NCI-H2227 treated with DMSO at 0.1 percent for 48 hours (cell line): ENCODE measurements at regions not wholly inside any gene's neighbourhood (a gene's known extent, or its start where the extent isn't known, plus 50 kb on each side); places are given as distances from the start of the nearest gene placed in this dataset.

Source experiments
- DNase-seq: peaks from one replicate; lab custom pipeline; 2025; lab: John Stamatoyannopoulos, UW

- DNase-seq: no peak
Measured at GRCh38 chr20:48571949-48572847, 255.6 kb downstream of the PREX1 start.

- no peak for DNase-seq
Measured at GRCh38 chr20:48569679-48570078, 258.1 kb downstream of the PREX1 start.

GRCh38 chr20:48568520-48568919 lies 259.3 kb downstream of the PREX1 start:
- no peak for DNase-seq

GRCh38 chr20:48567145-48567544 lies 260.7 kb downstream of the PREX1 start:
- no peak for DNase-seq

GRCh38 chr20:48564982-48565539 lies 262.7 kb downstream of the PREX1 start:
- no peak for DNase-seq

- no peak for DNase-seq
Measured at GRCh38 chr20:48563191-48563870, 264.5 kb downstream of the PREX1 start.

- DNase-seq: no peak
Measured at GRCh38 chr20:48562586-48563116, 265.1 kb downstream of the PREX1 start.

GRCh38 chr20:48558906-48559305 lies 268.9 kb downstream of the PREX1 start:
- DNase-seq: no peak

GRCh38 chr20:48557380-48557779 lies 270.4 kb downstream of the PREX1 start:
- DNase-seq: no peak

- no peak for DNase-seq
Measured at GRCh38 chr20:48556956-48557355, 270.8 kb downstream of the PREX1 start.

- DNase-seq: no peak
Measured at GRCh38 chr20:48552550-48552949, 275.2 kb downstream of the PREX1 start.

GRCh38 chr20:48550814-48551213 lies 277.0 kb downstream of the PREX1 start:
- no peak for DNase-seq

GRCh38 chr20:48547664-48548063 lies 280.1 kb downstream of the PREX1 start:
- DNase-seq: no peak

- no peak for DNase-seq
Measured at GRCh38 chr20:48544402-48545339, 283.1 kb downstream of the PREX1 start.

GRCh38 chr20:48541581-48542071 lies 286.2 kb downstream of the PREX1 start:
- peak; percentile 45 for DNase-seq

GRCh38 chr20:48538856-48539255 lies 288.9 kb downstream of the PREX1 start:
- no peak for DNase-seq

- DNase-seq: no peak
Measured at GRCh38 chr20:48538058-48538825, 289.6 kb downstream of the PREX1 start.

GRCh38 chr20:48536206-48536605 lies 291.6 kb downstream of the PREX1 start:
- no peak for DNase-seq

- no peak for DNase-seq
Measured at GRCh38 chr20:48535556-48535955, 292.2 kb downstream of the PREX1 start.

- DNase-seq: no peak
Measured at GRCh38 chr20:48532028-48532427, 295.8 kb downstream of the PREX1 start.

- DNase-seq: no peak
Measured at GRCh38 chr20:48531505-48531904, 296.3 kb downstream of the PREX1 start.
